Naive thymus-derived CD8-positive, alpha-beta T cell (primary cell): ENCODE measurements at regions not wholly inside any gene's neighbourhood (a gene's known extent, or its start where the extent isn't known, plus 50 kb on each side); places are given as distances from the start of the nearest gene placed in this dataset.

Experiments
- ATAC-seq, 2 donors: fragments of 150-1000 bp; cut with Tn5 transposase in 1 of 2; sonication (Bioruptor Pico), chemical (Tn5 transposase) in 1 of 2; 1 replicate in 1 of 2; 2 replicates in 1 of 2; pipeline ENCODE4 v1.10.0; 2021; ENCODE audit warnings: mild to moderate bottlenecking in 2 of 2, moderate library complexity in 2 of 2
- POLR2A ChIA-PET: fragments of 350-600 bp; sonication (Branson Sonifier 250); formaldehyde crosslinking; loops from one replicate; lab custom pipeline; 2021; ENCODE audit warnings: antibody characterized with exemption; lab: Charles Lee
- DNase-seq, 10 donors: peaks; one replicate each; pipeline versions ENCODE4 v3.0.0 to v3.0.0-alpha.2; 2020 to 2022
- H3K27ac Mint-ChIP-seq, 10 donors: one replicate each; pipeline ENCODE4 v1.8.0; 2020 to 2022; ENCODE audit warnings: mild to moderate bottlenecking in 10 of 10, mixed read lengths in 10 of 10, moderate library complexity in 4 of 10, inconsistent platforms in 1 of 10
- H3K27me3 Mint-ChIP-seq, 5 donors: one replicate each; pipeline ENCODE4 v1.8.0; 2021 to 2022; ENCODE audit warnings: mixed read lengths in 5 of 5
- H3K36me3 Mint-ChIP-seq, 3 donors: one replicate each; pipeline ENCODE4 v1.8.0; 2020 to 2022; ENCODE audit warnings: mixed read lengths in 3 of 3, mild to moderate bottlenecking in 2 of 3, inconsistent platforms in 1 of 3
- H3K4me1 Mint-ChIP-seq, 4 donors: one replicate each; pipeline ENCODE4 v1.8.0; 2021 to 2022; ENCODE audit warnings: mixed read lengths in 4 of 4
- H3K4me3 Mint-ChIP-seq, 10 donors: one replicate each; pipeline ENCODE4 v1.8.0; 2020 to 2022; ENCODE audit warnings: mild to moderate bottlenecking in 10 of 10, mixed read lengths in 10 of 10, moderate library complexity in 6 of 10, inconsistent platforms in 1 of 10
- H3K9me3 Mint-ChIP-seq, 9 donors: one replicate each; pipeline ENCODE4 v1.8.0; 2020 to 2022; ENCODE audit warnings: mixed read lengths in 9 of 9, mild to moderate bottlenecking in 3 of 9, inconsistent platforms in 1 of 9, moderate library complexity in 1 of 9

DNA sequence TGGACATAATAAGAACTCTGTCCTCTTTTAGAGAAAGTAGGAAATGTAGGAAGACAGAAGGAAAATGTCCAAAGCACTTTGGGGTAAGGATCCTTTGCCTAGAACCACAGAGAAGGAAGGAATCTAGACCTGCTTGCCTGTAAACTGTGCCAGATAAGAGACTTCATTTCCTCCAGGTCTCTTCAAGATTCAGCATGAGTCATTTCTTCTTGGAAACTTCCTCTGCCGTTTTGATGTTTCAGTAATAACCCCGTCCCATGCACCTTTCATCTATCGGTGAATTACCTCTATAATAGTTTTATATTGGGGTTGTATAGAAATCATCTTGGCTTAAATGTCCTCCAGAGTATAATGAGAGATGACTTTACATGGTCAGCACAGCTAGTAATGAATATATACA lies 63.2 kb upstream of the LRATD1 start:
- Mint-ChIP-seq H3K27ac (no peak overlapping the region), H3K36me3 (no peaks in the 10 kb centered on the region), H3K27me3 (peaks cover 0 to 5% (median 0%) of the 10 kb centered on the region in 5 donors), H3K9me3 (peaks cover 0 to 10% (median 0%) of the 10 kb centered on the region in 9 donors), H3K4me1 (no peaks in the 10 kb centered on the region), H3K4me3 (no peak overlapping the region)
- ATAC-seq (no peak), DNase-seq (no peak)
- POLR2A ChIA-PET = no interaction called here

- Mint-ChIP-seq H3K9me3 (peaks cover 0 to 9% (median 0%) of the 10 kb centered on the region in 9 donors), H3K27me3 (peaks cover 0 to 5% (median 0%) of the 10 kb centered on the region in 5 donors), H3K36me3 (no peaks in the 10 kb centered on the region), H3K27ac (no peak overlapping the region), H3K4me3 (no peak overlapping the region), H3K4me1 (no peaks in the 10 kb centered on the region)
- ATAC-seq (no peak), DNase-seq (no peak)
- POLR2A ChIA-PET = no interaction called here
These were observed 59.9 kb upstream of the LRATD1 start for GRCh38 chr2:14572633-14573032.

- DNase-seq = no peak
These were observed 54.7 kb upstream of the LRATD1 start for GRCh38 chr2:14577843-14578242.

More at GRCh38 chr2:14577843-14578242, 54.7 kb upstream of the LRATD1 start:
- ATAC-seq = no peak
- Mint-ChIP-seq H3K36me3 (no peaks in the 10 kb centered on the region), H3K27me3 (peaks cover 0 to 4% (median 0%) of the 10 kb centered on the region in 5 donors), H3K4me3 (no peak overlapping the region), H3K4me1 (no peaks in the 10 kb centered on the region), H3K27ac (no peak overlapping the region), H3K9me3 (peaks cover 0 to 5% (median 0%) of the 10 kb centered on the region in 9 donors)
- POLR2A ChIA-PET = no interaction called here
